ENCODE measurements at regions not wholly inside any gene's neighbourhood (a gene's known extent, or its start where the extent isn't known, plus 50 kb on each side); places are given as distances from the start of the nearest gene placed in this dataset.

GRCh38 chr17:74031316-74032090 is 172.0 kb upstream of the RPL38 start:
- Mint-ChIP-seq H3K9me3 (no peaks in the 10 kb centered on the region), H3K4me3 (no peak overlapping the region), H3K4me1 (peaks cover 9% of the 10 kb centered on the region), H3K27ac (no peak overlapping the region), H3K36me3 (no peaks in the 10 kb centered on the region), H3K27me3 (ENCODE audit: low read depth) (peaks cover 56% of the 10 kb centered on the region)
- no peak for DNase-seq (ENCODE audit: low spot score in 2 of 2, unreplicated experiment in 2 of 2)
- TF ChIP-seq CTCF (IDR thresholded peaks at IDR 0.05; ENCODE audit: unreplicated experiment): no peak

GRCh38 chr17:74032222-74032621 is 171.3 kb upstream of the RPL38 start:
- no peaks in the 10 kb centered on the region for H3K36me3 Mint-ChIP-seq
- H3K9me3 Mint-ChIP-seq: no peaks in the 10 kb centered on the region
- no peak for DNase-seq (ENCODE audit: low spot score in 2 of 2, unreplicated experiment in 2 of 2)
- no peak overlapping the region for H3K4me3 Mint-ChIP-seq
- peaks cover 56% of the 10 kb centered on the region for H3K27me3 Mint-ChIP-seq (ENCODE audit: low read depth)
- H3K27ac Mint-ChIP-seq: no peak overlapping the region
- peaks cover 12% of the 10 kb centered on the region for H3K4me1 Mint-ChIP-seq
- TF ChIP-seq CTCF (IDR thresholded peaks at IDR 0.05; ENCODE audit: unreplicated experiment): no peak

- peaks cover 38% of the 10 kb centered on the region for H3K27me3 Mint-ChIP-seq (ENCODE audit: low read depth)
- no peak for TF ChIP-seq CTCF (IDR thresholded peaks at IDR 0.05; ENCODE audit: unreplicated experiment)
- H3K9me3 Mint-ChIP-seq: no peaks in the 10 kb centered on the region
- DNase-seq (ENCODE audit: low spot score in 2 of 2, unreplicated experiment in 2 of 2): peak in 1 of 2 experiments; percentile 52
- H3K4me1 Mint-ChIP-seq: peaks cover 7% of the 10 kb centered on the region
- H3K4me3 Mint-ChIP-seq: no peak overlapping the region
- H3K36me3 Mint-ChIP-seq: no peaks in the 10 kb centered on the region
- no peak overlapping the region for H3K27ac Mint-ChIP-seq
Measured at GRCh38 chr17:74037320-74037719, 166.2 kb upstream of the RPL38 start.

GRCh38 chr17:74040291-74040690 is 163.2 kb upstream of the RPL38 start:
- Mint-ChIP-seq H3K4me1 (peaks cover 6% of the 10 kb centered on the region), H3K4me3 (no peak overlapping the region), H3K9me3 (no peaks in the 10 kb centered on the region), H3K36me3 (no peaks in the 10 kb centered on the region), H3K27ac (no peak overlapping the region), H3K27me3 (ENCODE audit: low read depth) (peaks cover 27% of the 10 kb centered on the region)
- no peak for TF ChIP-seq CTCF (IDR thresholded peaks at IDR 0.05; ENCODE audit: unreplicated experiment)
- no peak for DNase-seq (ENCODE audit: low spot score in 2 of 2, unreplicated experiment in 2 of 2)

GRCh38 chr17:74040729-74041128 is 162.7 kb upstream of the RPL38 start:
- Mint-ChIP-seq H3K36me3 (no peaks in the 10 kb centered on the region), H3K27ac (no peak overlapping the region), H3K4me3 (no peak overlapping the region), H3K4me1 (peaks cover 6% of the 10 kb centered on the region), H3K9me3 (no peaks in the 10 kb centered on the region), H3K27me3 (ENCODE audit: low read depth) (peaks cover 29% of the 10 kb centered on the region)
- no peak for DNase-seq (ENCODE audit: low spot score in 2 of 2, unreplicated experiment in 2 of 2)
- TF ChIP-seq CTCF (IDR thresholded peaks at IDR 0.05; ENCODE audit: unreplicated experiment): no peak
